BLaER1 treated with 17β-estradiol and CSF1 and Interleukin-3, amounts not matched to agents 10 nM and 100 nM (cell line): ENCODE measurements at regions not wholly inside any gene's neighbourhood (a gene's known extent, or its start where the extent isn't known, plus 50 kb on each side); places are given as distances from the start of the nearest gene placed in this dataset.

Experiments used
- H3K27ac ChIP-seq, 11 experiments: shearing (Covaris generic); formaldehyde crosslinking; 2 replicates each; pipeline ENCODE4 v1.8.1; 2022
- H3K27me3 ChIP-seq, 11 experiments: shearing (Covaris generic); formaldehyde crosslinking; 2 replicates each; pipeline ENCODE4 v1.8.1; 2022
- H3K36me3 ChIP-seq, 11 experiments: shearing (Covaris generic); formaldehyde crosslinking; 2 replicates each; pipeline ENCODE4 v1.8.1; 2022
- H3K4me1 ChIP-seq, 10 experiments: shearing (Covaris generic); formaldehyde crosslinking; 2 replicates each; pipeline ENCODE4 v1.8.1; 2022
- H3K4me2 ChIP-seq, 11 experiments: shearing (Covaris generic); formaldehyde crosslinking; 2 replicates each; pipeline ENCODE4 v1.8.1; 2022
- H3K4me3 ChIP-seq, 10 experiments: shearing (Covaris generic); formaldehyde crosslinking; 2 replicates each; pipeline ENCODE4 v1.8.1; 2022
- H3K9ac ChIP-seq, 11 experiments: shearing (Covaris generic); formaldehyde crosslinking; 2 replicates each; pipeline ENCODE4 v1.8.1; 2022
- H3K9me3 ChIP-seq, 11 experiments: shearing (Covaris generic); formaldehyde crosslinking; replicated peaks in 1 of 11; 2 replicates each; pipeline ENCODE4 v1.8.1; 2022
- H4K20me1 ChIP-seq, 11 experiments: shearing (Covaris generic); formaldehyde crosslinking; 2 replicates each; pipeline ENCODE4 v1.8.1; 2022
- Cebpa-rat ChIP-seq, 11 experiments: shearing (Covaris generic); IDR thresholded peaks; 2 replicates each; pipeline ENCODE4 v1.8.1; 2022

GRCh38 chr7:41292487-41292886, 410.4 kb downstream of the INHBA start:
- Histone ChIP-seq H3K9me3 (peaks cover 0 to 10% (median 0%) of the 10 kb centered on the region in 11 experiments; a peak in 1 of 22 replicates), H3K9ac (no peak overlapping the region), H3K4me3 (no peak overlapping the region), H3K36me3 (no peaks in the 10 kb centered on the region), H3K4me1 (no peaks in the 10 kb centered on the region), H3K27ac (no peak overlapping the region), H3K4me2 (no peak overlapping the region), H3K27me3 (no peaks in the 10 kb centered on the region), H4K20me1 (no peaks in the 10 kb centered on the region)
- TF ChIP-seq Cebpa-rat (IDR thresholded peaks at IDR 0.05), result no peak

- no peak overlapping the region for H3K4me2 ChIP-seq
- no peaks in the 10 kb centered on the region for H3K27me3 ChIP-seq
- H3K9ac ChIP-seq, result no peak overlapping the region
- no peaks in the 10 kb centered on the region for H3K36me3 ChIP-seq
- no peak overlapping the region for H3K4me3 ChIP-seq
- no peaks in the 10 kb centered on the region for H4K20me1 ChIP-seq
- H3K9me3 ChIP-seq, result peaks cover 0 to 10% (median 0%) of the 10 kb centered on the region in 11 experiments; a peak in 1 of 22 replicates
- no peak for TF ChIP-seq Cebpa-rat (IDR thresholded peaks at IDR 0.05)
- H3K27ac ChIP-seq, result no peak overlapping the region
- H3K4me1 ChIP-seq, result no peaks in the 10 kb centered on the region
Observed at GRCh38 chr7:41287559-41288335, 415.1 kb downstream of the INHBA start.

- Histone ChIP-seq H3K9ac (no peak overlapping the region), H3K4me3 (no peak overlapping the region), H3K4me1 (peaks cover 0 to 14% (median 0%) of the 10 kb centered on the region in 10 experiments; a peak in 5 of 20 replicates), H3K27ac (no peak overlapping the region), H3K27me3 (no peaks in the 10 kb centered on the region), H3K36me3 (no peaks in the 10 kb centered on the region), H3K9me3 (no peaks in the 10 kb centered on the region; a peak in 1 of 22 replicates), H3K4me2 (no peak overlapping the region; a peak in 1 of 22 replicates), H4K20me1 (no peaks in the 10 kb centered on the region)
- TF ChIP-seq Cebpa-rat (IDR thresholded peaks at IDR 0.05), result no peak
Observed at GRCh38 chr7:41280491-41280890, 422.4 kb downstream of the INHBA start.

DNA sequence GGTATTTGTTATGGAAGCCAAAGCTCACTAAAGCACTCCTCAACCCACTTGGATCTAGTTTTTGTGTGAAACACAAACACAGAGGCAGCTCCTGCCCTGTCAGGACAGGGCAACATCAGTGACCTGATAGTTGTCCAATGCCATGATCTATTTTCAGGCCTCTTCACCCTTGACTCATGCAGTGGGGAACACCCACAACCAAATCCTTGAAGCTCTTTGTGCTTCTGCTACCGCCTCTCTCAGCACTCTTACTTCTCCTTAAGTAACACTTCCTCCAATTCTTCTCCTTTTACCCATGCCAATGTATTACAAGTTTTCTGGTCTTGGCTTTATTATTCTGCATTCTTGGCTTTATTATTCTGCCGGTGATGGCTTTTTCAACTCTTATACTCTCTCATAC, 425.3 kb downstream of the INHBA start:
- Histone ChIP-seq H3K4me2 (peak overlapping the region in 2 of 11 experiments; percentile 43 to 48; a peak in 4 of 22 replicates), H3K9ac (no peak overlapping the region), H3K4me1 (peaks cover 0 to 14% (median 0%) of the 10 kb centered on the region in 10 experiments; a peak in 5 of 20 replicates), H3K27me3 (no peaks in the 10 kb centered on the region), H3K4me3 (no peak overlapping the region), H3K36me3 (no peaks in the 10 kb centered on the region), H4K20me1 (no peaks in the 10 kb centered on the region), H3K27ac (no peak overlapping the region), H3K9me3 (no peaks in the 10 kb centered on the region; a peak in 1 of 22 replicates)
- TF ChIP-seq Cebpa-rat (IDR thresholded peaks at IDR 0.05), result no peak

- H3K9me3 ChIP-seq, result no peaks in the 10 kb centered on the region; a peak in 1 of 22 replicates
- no peaks in the 10 kb centered on the region for H3K36me3 ChIP-seq
- no peak overlapping the region for H3K4me3 ChIP-seq
Observed at GRCh38 chr7:41275255-41275654, 427.6 kb downstream of the INHBA start.

GRCh38 chr7:41274179-41274578, 428.7 kb downstream of the INHBA start:
- H3K4me3 ChIP-seq, result no peak overlapping the region
- no peak for TF ChIP-seq Cebpa-rat (IDR thresholded peaks at IDR 0.05)
- H3K27me3 ChIP-seq, result no peaks in the 10 kb centered on the region
- no peaks in the 10 kb centered on the region for H3K36me3 ChIP-seq
- H4K20me1 ChIP-seq, result no peaks in the 10 kb centered on the region
- peaks cover 0 to 14% (median 0%) of the 10 kb centered on the region in 10 experiments; a peak in 5 of 20 replicates for H3K4me1 ChIP-seq
- no peak overlapping the region for H3K9ac ChIP-seq
- H3K9me3 ChIP-seq, result no peaks in the 10 kb centered on the region
- H3K27ac ChIP-seq, result no peak overlapping the region
- H3K4me2 ChIP-seq, result no peak overlapping the region

More at GRCh38 chr7:41275255-41275654, 427.6 kb downstream of the INHBA start:
- Histone ChIP-seq H3K4me2 (no peak overlapping the region), H3K27me3 (no peaks in the 10 kb centered on the region), H4K20me1 (no peaks in the 10 kb centered on the region), H3K9ac (no peak overlapping the region), H3K4me1 (peaks cover 0 to 14% (median 0%) of the 10 kb centered on the region in 10 experiments; a peak in 5 of 20 replicates), H3K27ac (no peak overlapping the region)
- TF ChIP-seq Cebpa-rat (IDR thresholded peaks at IDR 0.05), result no peak

DNA sequence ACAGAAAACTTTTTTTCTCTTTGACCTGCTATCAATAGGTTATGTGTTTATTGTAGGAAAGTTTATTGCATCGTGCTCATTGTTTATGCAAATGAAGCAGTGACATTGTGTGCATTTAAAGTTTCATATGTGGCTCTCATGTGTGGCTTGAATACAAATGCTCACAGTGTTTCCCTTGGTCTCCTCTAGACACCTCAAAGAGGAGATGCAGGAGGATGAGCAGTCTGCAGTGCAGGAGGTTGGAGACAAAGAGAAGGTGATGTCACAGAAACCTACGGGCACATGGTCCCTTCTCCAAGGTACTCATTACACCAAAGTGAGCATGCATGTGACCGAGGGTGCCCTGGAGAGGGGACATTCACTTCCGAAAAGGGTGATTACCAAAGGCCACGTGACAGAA, 430.2 kb downstream of the INHBA start:
- peaks cover 0 to 8% (median 0%) of the 10 kb centered on the region in 10 experiments; a peak in 5 of 20 replicates for H3K4me1 ChIP-seq
- H3K27ac ChIP-seq, result no peak overlapping the region
- H3K9me3 ChIP-seq, result no peaks in the 10 kb centered on the region
- no peak overlapping the region for H3K4me3 ChIP-seq
- H4K20me1 ChIP-seq, result no peaks in the 10 kb centered on the region
- no peak overlapping the region for H3K9ac ChIP-seq
- no peaks in the 10 kb centered on the region for H3K36me3 ChIP-seq
- H3K4me2 ChIP-seq, result no peak overlapping the region
- H3K27me3 ChIP-seq, result no peaks in the 10 kb centered on the region
- TF ChIP-seq Cebpa-rat (IDR thresholded peaks at IDR 0.05), result no peak

DNA sequence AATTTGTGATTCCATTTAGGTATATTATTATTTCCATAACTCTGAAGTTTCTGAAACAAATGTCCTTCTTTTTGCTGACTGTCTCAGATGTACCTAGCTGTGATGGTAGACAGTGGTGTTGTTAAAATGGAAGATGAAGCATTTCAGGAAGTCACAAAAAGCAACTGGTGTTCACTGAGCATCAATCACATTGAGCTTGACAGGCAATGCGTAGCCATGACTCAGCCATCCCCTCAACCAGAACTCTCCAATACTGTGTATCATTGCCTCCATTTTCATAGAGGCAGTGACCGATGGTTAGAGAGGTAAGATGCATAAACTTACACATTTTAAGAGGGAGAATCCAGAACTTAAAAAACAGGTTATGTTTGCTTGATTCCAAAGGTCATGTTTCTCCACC, 434.0 kb downstream of the INHBA start:
- Histone ChIP-seq H3K27me3 (no peaks in the 10 kb centered on the region), H3K9me3 (no peaks in the 10 kb centered on the region), H3K27ac (no peak overlapping the region), H3K4me3 (no peak overlapping the region), H4K20me1 (no peaks in the 10 kb centered on the region), H3K4me2 (no peak overlapping the region), H3K36me3 (no peaks in the 10 kb centered on the region), H3K4me1 (no peaks in the 10 kb centered on the region), H3K9ac (no peak overlapping the region)
- TF ChIP-seq Cebpa-rat (IDR thresholded peaks at IDR 0.05), result no peak

DNA sequence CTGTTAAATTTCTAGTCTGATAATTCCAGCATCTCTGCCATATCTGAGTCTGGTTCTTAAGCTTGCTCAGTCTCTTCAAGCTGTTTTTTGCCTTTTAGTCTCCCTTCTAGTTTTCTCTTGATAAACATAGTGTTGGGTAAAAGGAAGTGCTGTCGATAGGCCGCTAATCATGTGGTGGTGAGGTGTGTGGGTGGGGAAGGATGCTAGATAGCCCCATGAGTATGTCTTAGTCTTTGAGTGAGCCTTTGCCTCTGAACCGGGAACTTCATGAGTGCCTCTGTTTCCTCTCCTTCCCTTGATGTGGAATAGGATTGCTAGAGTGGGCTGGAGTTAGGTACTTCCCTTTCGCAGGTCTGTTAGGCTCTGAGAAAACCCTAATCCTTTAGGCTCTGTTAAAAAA, 441.8 kb downstream of the INHBA start:
- Histone ChIP-seq H3K9me3 (peaks cover 0 to 8% (median 0%) of the 10 kb centered on the region in 11 experiments; a peak in 1 of 22 replicates), H3K4me1 (peaks cover 0 to 14% (median 0%) of the 10 kb centered on the region in 10 experiments; a peak in 3 of 20 replicates), H3K9ac (no peak overlapping the region), H3K36me3 (no peaks in the 10 kb centered on the region), H3K27ac (no peak overlapping the region), H3K27me3 (no peaks in the 10 kb centered on the region), H4K20me1 (no peaks in the 10 kb centered on the region), H3K4me2 (peak overlapping the region in 2 of 11 experiments; percentile 21 to 45; a peak in 4 of 22 replicates), H3K4me3 (no peak overlapping the region)
- no peak for TF ChIP-seq Cebpa-rat (IDR thresholded peaks at IDR 0.05)
